ENCODE measurements at regions not wholly inside any gene's neighbourhood (a gene's known extent, or its start where the extent isn't known, plus 50 kb on each side); places are given as distances from the start of the nearest gene placed in this dataset.
"Not testable (repeated sequence)": the region's sequence is repeated elsewhere in the genome, so short reads cannot be mapped to it uniquely, and the experiment has no call there.

DNA sequence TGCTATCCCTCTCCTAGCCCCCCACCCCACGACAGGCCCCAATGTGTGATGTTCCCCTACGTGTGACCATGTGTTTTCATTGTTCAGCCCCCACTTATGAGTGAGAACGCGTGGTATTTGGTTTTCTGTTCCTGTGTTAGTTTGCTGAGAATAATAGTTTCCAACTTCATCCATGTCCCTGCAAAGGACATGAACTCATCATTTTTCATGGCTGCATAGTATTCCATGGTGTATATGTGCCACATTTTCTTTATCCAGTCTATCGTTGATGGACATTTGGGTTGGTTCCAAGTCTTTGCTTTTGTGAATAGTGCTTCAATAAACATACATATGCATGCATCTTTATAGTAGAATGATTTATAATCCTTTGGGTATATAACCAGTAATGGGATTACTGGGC is 241.9 kb downstream of the RPAP3 start:
- TF ChIP-seq, protein P1, sequence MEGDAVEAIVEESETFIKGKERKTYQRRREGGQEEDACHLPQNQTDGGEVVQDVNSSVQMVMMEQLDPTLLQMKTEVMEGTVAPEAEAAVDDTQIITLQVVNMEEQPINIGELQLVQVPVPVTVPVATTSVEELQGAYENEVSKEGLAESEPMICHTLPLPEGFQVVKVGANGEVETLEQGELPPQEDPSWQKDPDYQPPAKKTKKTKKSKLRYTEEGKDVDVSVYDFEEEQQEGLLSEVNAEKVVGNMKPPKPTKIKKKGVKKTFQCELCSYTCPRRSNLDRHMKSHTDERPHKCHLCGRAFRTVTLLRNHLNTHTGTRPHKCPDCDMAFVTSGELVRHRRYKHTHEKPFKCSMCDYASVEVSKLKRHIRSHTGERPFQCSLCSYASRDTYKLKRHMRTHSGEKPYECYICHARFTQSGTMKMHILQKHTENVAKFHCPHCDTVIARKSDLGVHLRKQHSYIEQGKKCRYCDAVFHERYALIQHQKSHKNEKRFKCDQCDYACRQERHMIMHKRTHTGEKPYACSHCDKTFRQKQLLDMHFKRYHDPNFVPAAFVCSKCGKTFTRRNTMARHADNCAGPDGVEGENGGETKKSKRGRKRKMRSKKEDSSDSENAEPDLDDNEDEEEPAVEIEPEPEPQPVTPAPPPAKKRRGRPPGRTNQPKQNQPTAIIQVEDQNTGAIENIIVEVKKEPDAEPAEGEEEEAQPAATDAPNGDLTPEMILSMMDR (IDR thresholded peaks at IDR 0.05; ENCODE audit: low read depth, low read length), result not testable (repeated sequence)
- TF ChIP-seq POLR2A (IDR thresholded peaks at IDR 0.05; ENCODE audit: extremely low read depth, insufficient read length); MYC (IDR thresholded peaks at IDR 0.05; ENCODE audit: low read depth, low read length): not testable (repeated sequence)

All from NB4 (cell line).